Mesenchymal stem cell (in vitro differentiated cells and primary cell): ENCODE measurements at regions not wholly inside any gene's neighbourhood (a gene's known extent, or its start where the extent isn't known, plus 50 kb on each side); places are given as distances from the start of the nearest gene placed in this dataset.

Experiments used
- DNase-seq: peaks from one replicate; pipeline ENCODE4 v3.0.0-alpha.2; 2013
- H2AFZ ChIP-seq: one replicate; pipeline ENCODE4 v1.6.1; 2013; ENCODE audit warnings: low read depth, mild to moderate bottlenecking, control low read depth, inconsistent platforms, low read length, moderate library complexity
- H2AK5ac ChIP-seq: 2 replicates; pipeline ENCODE4 v1.6.1; 2013; ENCODE audit warnings: low read length, moderate library complexity, mild to moderate bottlenecking, inconsistent platforms; ENCODE audit not compliant: severe bottlenecking
- H2BK120ac ChIP-seq: one replicate; pipeline ENCODE4 v1.6.1; 2013; ENCODE audit warnings: low read depth, mild to moderate bottlenecking, inconsistent platforms, low read length, moderate library complexity
- H2BK12ac ChIP-seq, 2 experiments: one replicate each; pipeline ENCODE4 v1.6.1; 2013; ENCODE audit warnings: inconsistent platforms in 2 of 2, low read length in 2 of 2, mild to moderate bottlenecking in 2 of 2, moderate library complexity in 2 of 2, control low read depth in 1 of 2
- H2BK15ac ChIP-seq: one replicate; pipeline ENCODE4 v1.6.1; 2013; ENCODE audit warnings: mild to moderate bottlenecking, low read depth, inconsistent platforms; ENCODE audit not compliant: poor library complexity, severe bottlenecking
- H2BK5ac ChIP-seq: 2 replicates; pipeline ENCODE4 v1.6.1; 2013; ENCODE audit warnings: low read depth, mild to moderate bottlenecking, low read length, control low read depth, inconsistent platforms; ENCODE audit not compliant: poor library complexity, severe bottlenecking
- H3K14ac ChIP-seq, 2 experiments: one replicate each; pipeline ENCODE4 v1.6.1; 2013; ENCODE audit warnings: inconsistent platforms in 2 of 2, low read length in 2 of 2, control low read depth in 1 of 2, mild to moderate bottlenecking in 1 of 2, moderate library complexity in 1 of 2
- H3K18ac ChIP-seq, 2 experiments: one replicate each; pipeline ENCODE4 v1.6.1; 2013; ENCODE audit warnings: inconsistent platforms in 2 of 2, low read length in 2 of 2, control low read depth in 1 of 2, low read depth in 1 of 2, mild to moderate bottlenecking in 1 of 2
- H3K23ac ChIP-seq, 2 experiments: one replicate each; pipeline ENCODE4 v1.6.1; 2013; ENCODE audit warnings: inconsistent platforms in 2 of 2, low read length in 2 of 2, mild to moderate bottlenecking in 2 of 2, moderate library complexity in 2 of 2, control low read depth in 1 of 2
- H3K27ac ChIP-seq: 2 replicates; pipeline ENCODE4 v1.5.1; 2013; ENCODE audit warnings: mild to moderate bottlenecking, moderate library complexity, low read length, control low read depth, inconsistent platforms; ENCODE audit not compliant: poor library complexity, severe bottlenecking
- H3K27me3 ChIP-seq, 2 experiments: 2 replicates each; pipeline versions ENCODE4 v1.6.1 to v1.7.0; 2013; ENCODE audit warnings: low read length in 2 of 2, mild to moderate bottlenecking in 2 of 2, moderate library complexity in 2 of 2, control low read depth in 1 of 2, inconsistent platforms in 1 of 2; ENCODE audit not compliant: control insufficient read depth in 1 of 2, insufficient read depth in 1 of 2
- H3K36me3 ChIP-seq, 2 experiments: 2 replicates each; pipeline versions ENCODE4 v1.6.1 to v1.7.0; 2013; ENCODE audit warnings: low read length in 2 of 2, control low read depth in 1 of 2, inconsistent platforms in 1 of 2, low read depth in 1 of 2, mild to moderate bottlenecking in 1 of 2; ENCODE audit not compliant: insufficient read depth in 2 of 2, control insufficient read depth in 1 of 2
- H3K4ac ChIP-seq, 2 experiments: one replicate each; pipeline ENCODE4 v1.6.1; 2013; ENCODE audit warnings: inconsistent platforms in 2 of 2, low read length in 2 of 2, mild to moderate bottlenecking in 2 of 2, moderate library complexity in 2 of 2, control low read depth in 1 of 2, low read depth in 1 of 2
- H3K4me1 ChIP-seq: 2 replicates; pipeline ENCODE4 v1.6.1; 2013; ENCODE audit warnings: low read depth, low read length, control low read depth; ENCODE audit not compliant: control insufficient read depth, insufficient read depth
- H3K4me2 ChIP-seq: 2 replicates; pipeline ENCODE4 v1.6.1; 2013; ENCODE audit warnings: low read length, mild to moderate bottlenecking, inconsistent platforms; ENCODE audit not compliant: poor library complexity, severe bottlenecking
- H3K4me3 ChIP-seq, 2 experiments: 2 replicates each; pipeline versions ENCODE4 v1.5.1 to v1.7.0; 2013; ENCODE audit warnings: low read length in 2 of 2, mild to moderate bottlenecking in 2 of 2, control low read depth in 1 of 2, low read depth in 1 of 2; ENCODE audit not compliant: insufficient read depth in 1 of 2
- H3K79me1 ChIP-seq: replicated peaks from 2 replicates; pipeline ENCODE4 v1.6.1; 2013; ENCODE audit warnings: mild to moderate bottlenecking, control low read depth, low read length, inconsistent platforms; ENCODE audit not compliant: poor library complexity, severe bottlenecking
- H3K9ac ChIP-seq: 2 replicates; pipeline ENCODE4 v1.7.0; 2013; ENCODE audit warnings: mild to moderate bottlenecking, low read length, moderate library complexity
- H3K9me3 ChIP-seq: 2 replicates; pipeline ENCODE4 v1.7.0; 2013; ENCODE audit warnings: mild to moderate bottlenecking, low read length; ENCODE audit not compliant: control insufficient read depth
- H4K8ac ChIP-seq: one replicate; pipeline ENCODE4 v1.6.1; 2013; ENCODE audit warnings: inconsistent platforms, mild to moderate bottlenecking, low read length, moderate library complexity
- H4K91ac ChIP-seq: one replicate; pipeline ENCODE4 v1.6.1; 2013; ENCODE audit warnings: mild to moderate bottlenecking, low read length, inconsistent platforms
- WGBS: methylation state at CpG from one replicate; pipeline ENCODE4 v1.1.7; 2013; ENCODE audit warnings: mixed read lengths; 5-methylcytosine and 5-hydroxymethylcytosine counted together

DNA sequence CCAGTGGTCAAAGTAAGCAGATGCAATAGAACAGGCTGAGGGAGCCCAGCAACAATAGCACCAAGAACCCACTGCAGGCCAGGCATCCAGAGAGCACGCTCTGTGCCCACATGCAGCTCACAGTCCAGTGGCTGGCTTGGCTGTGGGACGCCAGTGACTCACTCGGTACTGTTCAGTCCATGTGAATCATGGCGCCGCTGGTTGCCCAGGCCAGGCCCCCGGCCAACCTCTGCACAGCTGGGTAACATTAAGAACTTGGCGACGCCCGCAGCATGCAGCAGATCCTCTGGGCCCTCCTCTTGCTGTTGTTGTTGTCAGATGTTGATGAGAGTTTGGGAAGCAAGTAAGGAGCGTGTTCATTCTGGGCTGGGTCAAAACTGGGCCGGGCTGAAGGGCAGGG is 60.5 kb downstream of the MSX1 start:
- Histone ChIP-seq H3K79me1 (no peaks in the 10 kb centered on the region), H2BK12ac (no peak overlapping the region), H2BK120ac (no peak overlapping the region), H3K27me3 (no peaks in the 10 kb centered on the region), H4K91ac (no peak overlapping the region), H3K9me3 (peaks cover 7% of the 10 kb centered on the region), H3K27ac (no peak overlapping the region), H2BK5ac (no peak overlapping the region), H3K4me1 (no peaks in the 10 kb centered on the region), H4K8ac (no peak overlapping the region), H3K18ac (no peak overlapping the region), H2AK5ac (no peak overlapping the region), H2BK15ac (no peak overlapping the region), H3K9ac (no peak overlapping the region), H3K36me3 (no peaks in the 10 kb centered on the region), H2AFZ (no peak overlapping the region), H3K14ac (no peak overlapping the region), H3K4me2 (no peak overlapping the region), H3K4me3 (peak overlapping the region in 1 of 2 experiments; percentile 21), H3K23ac (no peak overlapping the region), H3K4ac (no peak overlapping the region)
- DNase-seq: no peak
- WGBS: 73% methylated on average over 11 of the region's 11 CpGs

DNA sequence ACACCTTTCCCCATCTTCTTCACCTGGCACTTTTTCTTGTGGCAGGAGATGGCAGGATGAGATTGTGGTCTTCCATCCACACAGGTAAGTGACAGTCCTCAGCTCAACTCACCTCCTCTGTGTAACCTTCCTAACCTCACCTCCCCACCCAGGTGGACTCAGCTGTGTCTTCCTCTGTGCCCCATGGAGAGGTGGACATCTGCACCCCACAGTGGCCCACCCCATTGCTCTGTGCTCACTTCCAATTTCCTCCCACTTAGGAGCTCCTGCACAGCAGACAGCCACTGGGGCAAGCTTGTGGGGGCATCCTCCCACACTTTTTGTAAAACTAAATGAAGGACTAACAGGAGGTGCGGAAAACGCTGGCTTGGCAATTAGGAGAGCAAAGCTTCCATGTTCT is 61.6 kb downstream of the MSX1 start:
- no peak overlapping the region for H2AK5ac ChIP-seq
- peaks cover 7% of the 10 kb centered on the region for H3K9me3 ChIP-seq
- no peak overlapping the region for H3K4ac ChIP-seq
- DNase-seq: no peak
- peak overlapping the region in 1 of 2 experiments; percentile 51 for H3K14ac ChIP-seq
- no peak overlapping the region for H2BK12ac ChIP-seq
- H3K18ac ChIP-seq: no peak overlapping the region
- no peak overlapping the region for H2AFZ ChIP-seq
- H3K27ac ChIP-seq: no peak overlapping the region
- H3K27me3 ChIP-seq: peaks cover 0 to 5% of the 10 kb centered on the region in 2 experiments
- H2BK15ac ChIP-seq: no peak overlapping the region
- H4K8ac ChIP-seq: no peak overlapping the region
- no peaks in the 10 kb centered on the region for H3K79me1 ChIP-seq
- 76% methylated on average over 2 of the region's 2 CpGs for WGBS
- no peak overlapping the region for H3K9ac ChIP-seq
- no peaks in the 10 kb centered on the region for H3K4me1 ChIP-seq
- H3K23ac ChIP-seq: no peak overlapping the region
- H3K4me2 ChIP-seq: no peak overlapping the region
- H2BK120ac ChIP-seq: no peak overlapping the region
- peak overlapping the region; percentile 18 for H4K91ac ChIP-seq
- H3K4me3 ChIP-seq: no peak overlapping the region
- H2BK5ac ChIP-seq: no peak overlapping the region
- no peaks in the 10 kb centered on the region for H3K36me3 ChIP-seq

DNA sequence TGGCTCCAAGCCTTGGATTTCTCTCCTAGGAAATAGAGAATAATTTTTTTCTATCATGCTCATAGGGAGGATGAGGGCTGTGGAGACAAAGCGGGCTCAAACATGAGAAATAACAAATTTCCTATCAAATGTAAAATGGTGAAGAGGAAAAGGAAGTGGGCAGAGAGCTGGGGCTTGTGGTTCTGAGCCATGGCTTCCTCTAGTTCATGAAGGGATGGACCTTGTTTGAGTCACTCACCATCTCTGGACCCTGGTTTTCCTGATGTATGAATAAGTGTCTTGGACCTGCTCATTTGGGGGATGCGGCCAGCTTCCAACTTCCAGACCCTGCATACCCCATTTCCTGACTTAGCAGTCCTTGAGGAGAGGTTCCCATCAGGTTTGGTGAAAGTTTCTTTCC is 63.0 kb downstream of the MSX1 start:
- no CpG with 5 or more reads among the region's 2 CpGs for whole genome bisulfite sequencing
- no peak overlapping the region for H3K4ac ChIP-seq
- H3K9ac ChIP-seq: no peak overlapping the region
- peaks cover 7% of the 10 kb centered on the region for H3K9me3 ChIP-seq
- H3K4me3 ChIP-seq: no peak overlapping the region
- no peak overlapping the region for H3K14ac ChIP-seq
- no peak overlapping the region for H2BK5ac ChIP-seq
- H3K27ac ChIP-seq: no peak overlapping the region
- H2BK120ac ChIP-seq: no peak overlapping the region
- H3K23ac ChIP-seq: no peak overlapping the region
- no peaks in the 10 kb centered on the region for H3K79me1 ChIP-seq
- H2BK15ac ChIP-seq: no peak overlapping the region
- no peak overlapping the region for H4K8ac ChIP-seq
- no peak overlapping the region for H4K91ac ChIP-seq
- no peak overlapping the region for H2AFZ ChIP-seq
- no peak overlapping the region for H3K4me2 ChIP-seq
- no peak overlapping the region for H2BK12ac ChIP-seq
- peaks cover 0 to 5% of the 10 kb centered on the region in 2 experiments for H3K27me3 ChIP-seq
- no peak for DNase-seq
- no peaks in the 10 kb centered on the region for H3K4me1 ChIP-seq
- H3K18ac ChIP-seq: no peak overlapping the region
- no peak overlapping the region for H2AK5ac ChIP-seq
- H3K36me3 ChIP-seq: no peaks in the 10 kb centered on the region

DNA sequence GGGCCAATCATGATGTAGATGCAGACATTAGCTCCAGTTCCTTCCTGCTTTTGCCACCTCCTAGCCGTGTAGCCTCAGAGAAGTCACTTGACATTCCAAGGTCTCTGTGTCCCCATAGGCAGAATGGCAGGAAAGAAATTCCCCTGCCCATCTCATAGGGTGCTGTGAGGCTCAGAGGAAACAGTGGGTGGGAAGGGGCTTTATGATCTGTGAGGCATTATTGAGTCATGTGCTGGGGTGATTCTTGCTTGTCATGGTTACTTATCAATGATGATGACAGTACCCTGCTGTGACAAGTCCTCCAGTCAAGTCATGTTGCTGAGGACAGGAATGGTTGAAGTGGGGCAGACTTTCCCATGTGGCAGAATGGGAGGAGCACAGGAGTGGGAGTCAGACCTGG is 63.7 kb downstream of the MSX1 start:
- no peak overlapping the region for H4K91ac ChIP-seq
- H3K14ac ChIP-seq: no peak overlapping the region
- no peak overlapping the region for H2BK12ac ChIP-seq
- H2BK120ac ChIP-seq: no peak overlapping the region
- H4K8ac ChIP-seq: no peak overlapping the region
- no peak overlapping the region for H3K9ac ChIP-seq
- no peaks in the 10 kb centered on the region for H3K36me3 ChIP-seq
- no peak overlapping the region for H2AFZ ChIP-seq
- no peak for DNase-seq
- no peak overlapping the region for H2BK5ac ChIP-seq
- no peak overlapping the region for H3K4me3 ChIP-seq
- H3K4me2 ChIP-seq: no peak overlapping the region
- no peak overlapping the region for H3K27ac ChIP-seq
- 91% methylated on average over 1 of the region's 1 CpG for WGBS
- H3K4me1 ChIP-seq: no peaks in the 10 kb centered on the region
- no peak overlapping the region for H2BK15ac ChIP-seq
- H3K79me1 ChIP-seq: no peaks in the 10 kb centered on the region
- H3K27me3 ChIP-seq: peaks cover 0 to 5% of the 10 kb centered on the region in 2 experiments
- H3K9me3 ChIP-seq: peaks cover 2% of the 10 kb centered on the region
- H3K23ac ChIP-seq: no peak overlapping the region
- H3K4ac ChIP-seq: no peak overlapping the region
- H3K18ac ChIP-seq: no peak overlapping the region
- H2AK5ac ChIP-seq: no peak overlapping the region
